ENCODE measurements at regions not wholly inside any gene's neighbourhood (a gene's known extent, or its start where the extent isn't known, plus 50 kb on each side); places are given as distances from the start of the nearest gene placed in this dataset.

DNA sequence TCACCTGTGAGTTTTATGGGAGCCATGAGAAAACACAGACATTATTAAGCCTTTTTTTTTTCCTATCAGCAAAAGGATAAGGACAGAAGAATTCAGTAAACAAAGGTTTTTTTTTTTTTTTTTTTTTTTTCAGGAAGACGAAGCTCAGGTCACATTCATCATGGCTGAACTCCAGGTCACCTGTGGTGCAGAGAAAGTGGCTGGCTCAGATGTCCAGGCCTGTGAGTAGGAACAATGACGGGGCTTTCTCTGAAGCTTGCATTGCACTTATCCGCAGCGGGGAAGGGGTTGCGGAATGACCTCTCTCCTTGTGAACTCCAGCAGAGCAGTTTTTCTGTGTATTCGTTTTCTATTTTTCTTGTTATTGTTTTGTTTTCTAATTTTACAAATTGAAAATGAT, 759.6 kb upstream of the TMEM132C start:
- Mint-ChIP-seq H3K27me3 (ENCODE audit: unreplicated experiment) (no peaks in the 10 kb centered on the region), H3K36me3 (ENCODE audit: unreplicated experiment) (no peaks in the 10 kb centered on the region), H3K9me3 (ENCODE audit: unreplicated experiment) (peaks cover 7% of the 10 kb centered on the region), H3K4me1 (ENCODE audit: unreplicated experiment) (peaks cover 19% of the 10 kb centered on the region), H3K27ac (ENCODE audit: unreplicated experiment) (no peak overlapping the region), H3K4me3 (ENCODE audit: unreplicated experiment) (no peak overlapping the region)
- DNase-seq (ENCODE audit: extremely low spot score, unreplicated experiment), result no peak
- no peak for TF ChIP-seq CTCF (IDR thresholded peaks at IDR 0.05)

DNA sequence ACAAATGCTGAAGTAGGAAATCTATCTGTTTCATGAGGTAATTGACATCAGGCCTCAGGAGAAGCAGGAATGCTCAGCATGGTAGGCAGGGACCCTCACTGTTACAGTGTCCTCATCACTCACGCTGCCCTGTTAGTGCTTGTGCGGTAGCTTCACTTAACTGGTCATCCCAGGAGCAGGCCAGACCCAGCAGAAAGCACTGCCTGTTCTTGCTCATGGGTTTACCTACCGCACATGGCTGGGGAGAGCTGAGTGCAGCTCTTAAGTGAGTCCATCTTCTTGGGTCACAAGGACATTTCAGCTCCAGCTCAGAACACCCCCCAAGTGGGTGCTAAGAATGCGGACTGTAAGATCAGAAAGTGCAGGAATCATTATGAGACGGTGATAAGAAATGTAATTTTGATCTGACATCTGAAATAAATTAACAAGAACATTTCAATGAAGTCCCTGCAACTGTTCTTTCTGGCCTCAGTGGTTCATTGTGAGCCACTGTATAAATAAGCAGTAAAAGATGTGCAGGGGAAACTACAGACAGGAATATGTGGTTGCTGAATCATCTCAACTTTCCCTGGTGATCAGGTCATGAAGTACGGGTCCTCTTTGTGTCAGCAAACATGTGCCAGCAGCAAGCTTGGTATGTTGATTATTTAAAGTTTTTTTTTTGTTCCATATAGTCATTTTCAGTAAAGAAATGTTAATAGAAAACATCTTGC, 757.7 kb upstream of the TMEM132C start:
- no peak overlapping the region for H3K27ac Mint-ChIP-seq (ENCODE audit: unreplicated experiment)
- peaks cover 19% of the 10 kb centered on the region for H3K4me1 Mint-ChIP-seq (ENCODE audit: unreplicated experiment)
- H3K4me3 Mint-ChIP-seq (ENCODE audit: unreplicated experiment), result no peak overlapping the region
- peaks cover 7% of the 10 kb centered on the region for H3K9me3 Mint-ChIP-seq (ENCODE audit: unreplicated experiment)
- H3K36me3 Mint-ChIP-seq (ENCODE audit: unreplicated experiment), result no peaks in the 10 kb centered on the region
- TF ChIP-seq CTCF (IDR thresholded peaks at IDR 0.05), result no peak
- no peaks in the 10 kb centered on the region for H3K27me3 Mint-ChIP-seq (ENCODE audit: unreplicated experiment)
- DNase-seq (ENCODE audit: extremely low spot score, unreplicated experiment), result no peak

GRCh38 chr12:127515941-127516340, 751.0 kb upstream of the TMEM132C start:
- TF ChIP-seq CTCF (IDR thresholded peaks at IDR 0.05), result no peak
- DNase-seq (ENCODE audit: extremely low spot score, unreplicated experiment), result no peak
- no peak overlapping the region for H3K4me3 Mint-ChIP-seq (ENCODE audit: unreplicated experiment)
- no peaks in the 10 kb centered on the region for H3K36me3 Mint-ChIP-seq (ENCODE audit: unreplicated experiment)
- H3K27me3 Mint-ChIP-seq (ENCODE audit: unreplicated experiment), result no peaks in the 10 kb centered on the region
- H3K4me1 Mint-ChIP-seq (ENCODE audit: unreplicated experiment), result peaks cover 6% of the 10 kb centered on the region
- no peak overlapping the region for H3K27ac Mint-ChIP-seq (ENCODE audit: unreplicated experiment)
- no peaks in the 10 kb centered on the region for H3K9me3 Mint-ChIP-seq (ENCODE audit: unreplicated experiment)

DNA sequence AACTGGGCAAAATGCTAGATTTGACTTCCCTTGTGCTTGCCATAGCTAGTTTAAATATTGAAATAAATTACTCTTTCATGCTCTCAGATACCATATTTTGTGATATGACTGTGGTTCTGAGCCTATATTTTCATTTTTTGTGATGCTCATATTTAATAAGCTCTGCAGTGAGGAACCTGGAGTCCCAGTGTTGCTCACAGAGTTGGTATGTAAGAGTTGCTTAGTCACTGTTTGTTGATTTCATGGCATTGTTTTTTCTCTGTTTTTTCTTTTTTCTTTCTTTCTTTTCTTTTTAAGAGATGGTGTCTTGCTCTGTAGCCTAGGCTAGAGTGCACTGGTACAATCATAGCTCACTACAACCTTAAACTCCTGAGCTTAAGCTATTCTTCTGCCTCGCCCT, 750.5 kb upstream of the TMEM132C start:
- H3K36me3 Mint-ChIP-seq (ENCODE audit: unreplicated experiment), result no peaks in the 10 kb centered on the region
- H3K27me3 Mint-ChIP-seq (ENCODE audit: unreplicated experiment), result no peaks in the 10 kb centered on the region
- H3K9me3 Mint-ChIP-seq (ENCODE audit: unreplicated experiment), result no peaks in the 10 kb centered on the region
- TF ChIP-seq CTCF (IDR thresholded peaks at IDR 0.05), result no peak
- H3K4me1 Mint-ChIP-seq (ENCODE audit: unreplicated experiment), result peaks cover 6% of the 10 kb centered on the region
- DNase-seq (ENCODE audit: extremely low spot score, unreplicated experiment), result no peak
- no peak overlapping the region for H3K27ac Mint-ChIP-seq (ENCODE audit: unreplicated experiment)
- H3K4me3 Mint-ChIP-seq (ENCODE audit: unreplicated experiment), result no peak overlapping the region

- no peak for TF ChIP-seq CTCF (IDR thresholded peaks at IDR 0.05)
- H3K27ac Mint-ChIP-seq (ENCODE audit: unreplicated experiment), result no peak overlapping the region
- H3K4me3 Mint-ChIP-seq (ENCODE audit: unreplicated experiment), result no peak overlapping the region
- H3K9me3 Mint-ChIP-seq (ENCODE audit: unreplicated experiment), result no peaks in the 10 kb centered on the region
- H3K36me3 Mint-ChIP-seq (ENCODE audit: unreplicated experiment), result no peaks in the 10 kb centered on the region
- H3K27me3 Mint-ChIP-seq (ENCODE audit: unreplicated experiment), result peaks cover 2% of the 10 kb centered on the region
- peaks cover 6% of the 10 kb centered on the region for H3K4me1 Mint-ChIP-seq (ENCODE audit: unreplicated experiment)
- no peak for DNase-seq (ENCODE audit: extremely low spot score, unreplicated experiment)
Measured at GRCh38 chr12:127519779-127520178, 747.2 kb upstream of the TMEM132C start.

Measured in osteocyte (in vitro differentiated cells).